ENCODE measurements at regions not wholly inside any gene's neighbourhood (a gene's known extent, or its start where the extent isn't known, plus 50 kb on each side); places are given as distances from the start of the nearest gene placed in this dataset.
A peak's percentile ranks its signal among the peaks of the same experiment; 100 is the strongest.

GRCh38 chr10:88200312-88201032, 337.0 kb downstream of the PTEN start:
- Histone ChIP-seq H3K27me3 (no peaks in the 10 kb centered on the region), H3K9me3 (no peaks in the 10 kb centered on the region), H3K4me1 (no peaks in the 10 kb centered on the region), H3K4me3 (no peak overlapping the region), H3K27ac (no peak overlapping the region), H3K36me3 (no peaks in the 10 kb centered on the region)
- no peak for TF ChIP-seq CTCF (IDR thresholded peaks at IDR 0.05)
- FAIRE-seq (no peak), DNase-seq (no peak), ATAC-seq (peak in 2 of 4 donors; percentile 28 to 42)
- intact Hi-C loops (cut with DNase I) = no loop called here
- 62 to 69% methylated on average over 3 of the region's 3 CpGs for WGBS, 2 donors

GRCh38 chr10:88205842-88206446, 342.5 kb downstream of the PTEN start:
- no peak overlapping the region for H3K27ac ChIP-seq
- no peak for TF ChIP-seq CTCF (IDR thresholded peaks at IDR 0.05)
- no peaks in the 10 kb centered on the region for H3K9me3 ChIP-seq
- WGBS, 2 donors = 62 to 66% methylated on average over 2 of the region's 2 CpGs
- DNase-seq (no peak), ATAC-seq (no peak), FAIRE-seq (no peak)
- no peak overlapping the region for H3K4me3 ChIP-seq
- intact Hi-C loops (cut with DNase I) = no loop called here
- no peaks in the 10 kb centered on the region for H3K36me3 ChIP-seq
- peaks cover 0 to 3% (median 0%) of the 10 kb centered on the region in 3 donors for H3K4me1 ChIP-seq
- no peaks in the 10 kb centered on the region for H3K27me3 ChIP-seq

GRCh38 chr10:88207121-88207546, 343.7 kb downstream of the PTEN start:
- ATAC-seq (no peak), FAIRE-seq (no peak)
- 37 to 38% methylated on average over 3 of the region's 3 CpGs for WGBS, 2 donors

GRCh38 chr10:88209231-88209630, 345.8 kb downstream of the PTEN start:
- Histone ChIP-seq H3K4me1 (peaks cover 0 to 3% (median 0%) of the 10 kb centered on the region in 3 donors), H3K27me3 (no peaks in the 10 kb centered on the region), H3K36me3 (no peaks in the 10 kb centered on the region), H3K9me3 (no peaks in the 10 kb centered on the region), H3K27ac (no peak overlapping the region), H3K4me3 (no peak overlapping the region)
- FAIRE-seq (no peak), DNase-seq (no peak), ATAC-seq (no peak)
- intact Hi-C loops (cut with DNase I) = no loop called here
- no peak for TF ChIP-seq CTCF (IDR thresholded peaks at IDR 0.05)
- WGBS, 2 donors = 95 to 98% methylated on average over 4 of the region's 4 CpGs

More at GRCh38 chr10:88207121-88207546, 343.7 kb downstream of the PTEN start:
- Histone ChIP-seq H3K9me3 (no peaks in the 10 kb centered on the region), H3K27me3 (no peaks in the 10 kb centered on the region), H3K36me3 (no peaks in the 10 kb centered on the region), H3K27ac (no peak overlapping the region), H3K4me3 (no peak overlapping the region), H3K4me1 (peaks cover 0 to 3% (median 0%) of the 10 kb centered on the region in 3 donors)
- no peak for DNase-seq
- intact Hi-C loops (cut with DNase I) = no loop called here
- TF ChIP-seq CTCF (IDR thresholded peaks at IDR 0.05) = no peak

Data from pancreas (tissue), 10 donors.